Ascending aorta (tissue), 2 donors: ENCODE measurements at regions not wholly inside any gene's neighbourhood (a gene's known extent, or its start where the extent isn't known, plus 50 kb on each side); places are given as distances from the start of the nearest gene placed in this dataset.

Experiments
- DNase-seq, 2 donors: peaks; one replicate each; pipeline ENCODE4 v3.0.0-alpha.2; 2019; ENCODE audit warnings: low spot score in 2 of 2
- H3K27ac ChIP-seq, 2 donors: fragments of 200-600 bp; sonication (generic); one replicate each; pipeline ENCODE4 v1.5.1; 2016 to 2017; ENCODE audit warnings: mild to moderate bottlenecking in 1 of 2
- H3K27me3 ChIP-seq: fragments of 200-600 bp; sonication (generic); one replicate; pipeline ENCODE4 v1.5.1; 2017
- H3K36me3 ChIP-seq, 2 donors: fragments of 200-600 bp; sonication (generic); one replicate each; pipeline ENCODE4 v1.5.1; 2016
- H3K4me1 ChIP-seq, 2 donors: fragments of 200-600 bp; sonication (generic); one replicate each; pipeline ENCODE4 v1.5.1; 2016 to 2017; ENCODE audit warnings: mild to moderate bottlenecking in 1 of 2
- H3K4me3 ChIP-seq, 2 donors: fragments of 200-600 bp; sonication (generic); one replicate each; pipeline ENCODE4 v1.5.1; 2016 to 2017; ENCODE audit warnings: mild to moderate bottlenecking in 1 of 2
- H3K9me3 ChIP-seq, 2 donors: fragments of 200-600 bp; sonication (generic); one replicate each; pipeline ENCODE4 v1.5.1; 2016
- intact Hi-C: fragments of 100-400 bp; cut with DNase I; formaldehyde crosslinking; loops from one replicate; pipeline ENCODE4 v1.15.1; 2023
- TF ChIP-seq, protein P1 (sequence below), 3 experiments: fragments of 200-600 bp in 2 of 3; fragments of 450-650 bp in 1 of 3; sonication (generic) in 2 of 3; IDR thresholded peaks; one replicate each; pipeline ENCODE4 v1.5.1; 2016 to 2019; ENCODE audit warnings: antibody characterized with exemption in 3 of 3, mild to moderate bottlenecking in 1 of 3, moderate library complexity in 1 of 3

DNA sequence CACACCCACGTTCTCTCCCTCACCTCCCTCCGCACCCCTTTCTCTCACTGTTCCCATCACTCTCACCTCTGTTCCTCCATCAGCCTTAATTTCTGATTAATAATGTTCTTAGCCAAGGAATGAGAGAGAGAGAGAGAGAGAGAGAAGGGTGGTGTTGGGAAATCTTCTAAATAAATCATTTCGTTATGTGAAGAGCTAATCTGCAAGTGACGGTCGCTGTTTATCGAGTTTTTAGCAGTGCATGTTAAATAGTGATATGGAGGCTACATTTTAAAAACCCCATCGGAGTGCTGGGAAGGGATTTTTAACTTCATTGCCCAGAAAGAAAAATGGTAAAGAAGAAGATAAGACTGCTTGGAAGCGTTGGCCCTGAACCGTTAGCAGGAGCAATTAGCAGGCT, 203.3 kb upstream of the LHX5 start:
- no peaks in the 10 kb centered on the region for H3K27me3 ChIP-seq
- TF ChIP-seq, protein P1, sequence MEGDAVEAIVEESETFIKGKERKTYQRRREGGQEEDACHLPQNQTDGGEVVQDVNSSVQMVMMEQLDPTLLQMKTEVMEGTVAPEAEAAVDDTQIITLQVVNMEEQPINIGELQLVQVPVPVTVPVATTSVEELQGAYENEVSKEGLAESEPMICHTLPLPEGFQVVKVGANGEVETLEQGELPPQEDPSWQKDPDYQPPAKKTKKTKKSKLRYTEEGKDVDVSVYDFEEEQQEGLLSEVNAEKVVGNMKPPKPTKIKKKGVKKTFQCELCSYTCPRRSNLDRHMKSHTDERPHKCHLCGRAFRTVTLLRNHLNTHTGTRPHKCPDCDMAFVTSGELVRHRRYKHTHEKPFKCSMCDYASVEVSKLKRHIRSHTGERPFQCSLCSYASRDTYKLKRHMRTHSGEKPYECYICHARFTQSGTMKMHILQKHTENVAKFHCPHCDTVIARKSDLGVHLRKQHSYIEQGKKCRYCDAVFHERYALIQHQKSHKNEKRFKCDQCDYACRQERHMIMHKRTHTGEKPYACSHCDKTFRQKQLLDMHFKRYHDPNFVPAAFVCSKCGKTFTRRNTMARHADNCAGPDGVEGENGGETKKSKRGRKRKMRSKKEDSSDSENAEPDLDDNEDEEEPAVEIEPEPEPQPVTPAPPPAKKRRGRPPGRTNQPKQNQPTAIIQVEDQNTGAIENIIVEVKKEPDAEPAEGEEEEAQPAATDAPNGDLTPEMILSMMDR (IDR thresholded peaks at IDR 0.05), result no peak

DNA sequence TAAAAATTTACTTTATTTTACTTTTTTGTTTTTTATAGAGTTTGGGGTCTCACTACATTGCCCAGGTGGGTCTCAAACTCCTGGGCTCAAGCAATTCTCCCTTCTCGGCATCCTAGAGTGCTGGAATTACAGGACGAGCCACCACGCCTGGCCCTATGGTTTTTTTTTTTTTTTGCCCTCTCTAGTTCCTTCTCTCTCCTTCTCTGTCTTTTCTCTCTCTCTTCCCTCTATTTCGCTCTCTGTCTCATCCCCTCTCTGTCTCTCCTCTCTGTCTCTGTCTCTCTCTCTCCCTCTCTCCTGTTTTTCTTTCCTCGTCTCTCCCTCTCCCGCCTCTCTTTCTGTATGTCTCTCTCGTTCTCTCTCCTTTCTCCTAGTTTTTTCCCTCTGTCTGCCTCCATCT, 202.6 kb upstream of the LHX5 start:
- Histone ChIP-seq H3K27me3 (no peaks in the 10 kb centered on the region), H3K9me3 (no peaks in the 10 kb centered on the region), H3K4me1 (no peaks in the 10 kb centered on the region), H3K4me3 (no peak overlapping the region), H3K27ac (no peak overlapping the region), H3K36me3 (no peaks in the 10 kb centered on the region)
- intact Hi-C loops, result no loop called here
- TF ChIP-seq, protein P1 (IDR thresholded peaks at IDR 0.05), result no peak
- DNase-seq, result no peak

More for the DNA sequence above, 203.3 kb upstream of the LHX5 start:
- Histone ChIP-seq H3K4me1 (no peaks in the 10 kb centered on the region), H3K36me3 (no peaks in the 10 kb centered on the region), H3K27ac (no peak overlapping the region), H3K9me3 (no peaks in the 10 kb centered on the region), H3K4me3 (no peak overlapping the region)
- intact Hi-C loops, result no loop called here
- no peak for DNase-seq

DNA sequence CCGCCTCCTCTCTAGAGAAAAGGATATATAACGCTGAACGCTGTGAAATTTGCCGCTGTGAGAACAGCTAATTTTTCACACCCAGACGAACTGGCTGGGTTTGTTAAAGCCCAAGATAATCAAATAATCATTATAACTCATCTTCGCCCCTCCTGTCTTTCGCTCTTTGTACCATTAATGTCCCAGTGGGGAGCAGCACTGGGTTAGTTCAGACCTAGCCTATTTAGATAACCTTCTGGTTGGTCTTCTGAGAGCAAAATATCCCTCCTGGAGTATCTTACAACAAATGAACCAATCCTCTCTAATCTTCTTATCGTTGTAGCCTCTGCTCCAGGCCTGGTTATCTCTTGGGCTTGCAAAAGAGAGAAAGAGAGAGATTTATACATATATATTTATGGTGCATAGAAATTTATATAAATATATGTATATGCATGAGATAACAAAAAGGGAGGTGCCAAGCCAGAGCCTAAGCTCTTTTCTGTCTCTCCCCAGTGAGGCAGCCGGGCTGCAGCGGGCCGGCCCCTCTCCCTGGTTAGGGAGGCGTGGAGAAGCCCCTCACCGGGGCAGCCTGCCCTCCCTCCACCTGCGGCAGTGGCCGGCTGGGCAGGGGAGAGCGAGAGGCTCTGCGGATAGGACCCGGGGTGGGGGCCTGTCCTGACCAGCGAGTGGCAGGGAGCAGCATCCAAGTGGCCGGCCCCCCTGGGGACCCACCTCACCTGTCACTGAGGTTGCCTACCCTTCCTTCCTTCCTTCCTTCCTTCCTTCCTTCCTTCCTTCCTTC, 202.0 kb upstream of the LHX5 start:
- Histone ChIP-seq H3K36me3 (no peaks in the 10 kb centered on the region), H3K27ac (no peak overlapping the region), H3K27me3 (no peaks in the 10 kb centered on the region), H3K9me3 (no peaks in the 10 kb centered on the region), H3K4me3 (no peak overlapping the region), H3K4me1 (no peaks in the 10 kb centered on the region)
- intact Hi-C loops, result no loop called here
- DNase-seq, result no peak
- TF ChIP-seq, protein P1 (IDR thresholded peaks at IDR 0.05), result no peak

DNA sequence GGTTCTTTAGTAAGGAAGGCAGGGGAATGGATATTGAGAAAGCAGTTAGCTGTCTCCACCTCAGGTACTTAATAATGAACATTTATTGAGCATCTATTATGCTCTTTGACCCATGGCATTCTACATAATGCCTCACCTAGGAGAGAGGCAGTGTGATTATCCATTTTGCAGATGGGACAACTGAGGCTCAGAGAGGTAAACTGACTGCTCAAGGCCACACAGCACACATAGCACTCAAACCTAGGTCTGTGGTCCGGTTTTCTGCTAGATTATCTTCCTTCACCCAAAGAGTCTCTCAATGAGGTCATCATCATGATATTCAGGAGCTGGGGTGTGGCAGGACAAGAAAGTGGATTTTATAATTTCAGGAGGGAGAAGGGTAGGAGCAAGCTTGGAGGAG, 199.1 kb upstream of the LHX5 start:
- Histone ChIP-seq H3K9me3 (no peaks in the 10 kb centered on the region), H3K27ac (no peak overlapping the region), H3K4me1 (no peaks in the 10 kb centered on the region), H3K4me3 (no peak overlapping the region), H3K27me3 (no peaks in the 10 kb centered on the region), H3K36me3 (no peaks in the 10 kb centered on the region)
- no peak for DNase-seq
- TF ChIP-seq, protein P1 (IDR thresholded peaks at IDR 0.05), result no peak
- intact Hi-C loops, result no loop called here

DNA sequence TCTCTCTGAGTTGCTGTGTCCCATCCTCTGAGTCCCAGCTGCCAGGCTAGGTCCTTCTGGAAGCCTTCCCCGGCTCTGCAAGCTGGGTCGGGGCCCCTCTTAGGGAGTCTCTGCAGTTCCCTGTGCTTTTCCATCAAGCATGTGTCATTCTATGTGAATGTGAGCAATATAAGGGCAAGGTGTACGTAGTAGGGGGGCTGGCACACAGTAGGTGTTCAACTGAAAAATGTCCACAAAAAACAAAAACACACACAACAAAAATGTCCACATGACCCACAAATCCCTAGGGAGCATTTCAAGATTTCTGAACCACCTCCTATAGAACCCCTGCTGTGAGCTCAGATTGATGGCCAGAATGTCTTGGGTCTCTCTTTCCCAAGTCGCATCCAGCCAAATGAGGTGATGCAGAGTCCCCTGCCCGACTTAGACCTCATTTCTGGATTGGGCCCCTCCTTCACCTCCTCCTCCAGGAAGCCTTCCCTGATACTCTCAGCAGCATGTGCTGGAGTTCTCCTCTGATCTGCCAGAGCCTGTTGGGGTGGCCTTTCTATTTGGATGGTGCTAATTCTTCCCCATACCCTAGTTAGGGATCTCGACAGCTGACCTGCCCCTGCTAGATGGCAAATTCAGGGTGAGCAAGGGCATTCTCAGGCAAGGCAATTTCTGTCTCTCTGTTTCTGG, 196.1 kb upstream of the LHX5 start:
- Histone ChIP-seq H3K27me3 (no peaks in the 10 kb centered on the region), H3K27ac (no peak overlapping the region), H3K9me3 (no peaks in the 10 kb centered on the region), H3K36me3 (no peaks in the 10 kb centered on the region), H3K4me3 (no peak overlapping the region), H3K4me1 (no peaks in the 10 kb centered on the region)
- intact Hi-C loops, result no loop called here
- TF ChIP-seq, protein P1 (IDR thresholded peaks at IDR 0.05), result no peak
- DNase-seq, result no peak
